ENCODE measurements at regions not wholly inside any gene's neighbourhood (a gene's known extent, or its start where the extent isn't known, plus 50 kb on each side); places are given as distances from the start of the nearest gene placed in this dataset.

- TF ChIP-seq PRDM15 (CRISPR knock-in tag; IDR thresholded peaks at IDR 0.05) = no peak
- no peak for TF ChIP-seq RAD21 (IDR thresholded peaks at IDR 0.05; ENCODE audit: insufficient read depth, low read depth, low read length)
- no peak for TF ChIP-seq HSF1 (IDR thresholded peaks at IDR 0.05; ENCODE audit: low read depth, low read length)
- no peak for TF ChIP-seq POLR2AphosphoS2 (IDR thresholded peaks at IDR 0.05; ENCODE audit: low read depth, low read length)
- no peak for TF ChIP-seq CHD4 (IDR thresholded peaks at IDR 0.05)
- no peak for TF ChIP-seq POLR2AphosphoS5 (IDR thresholded peaks at IDR 0.05; ENCODE audit: low read length)
- no peak for TF ChIP-seq BCLAF1 (IDR thresholded peaks at IDR 0.05)
- TF ChIP-seq CEBPB (IDR thresholded peaks at IDR 0.05; ENCODE audit: borderline replicate concordance in 1 of 2, low read depth in 2 of 2, low read length in 2 of 2) = no peak
- no peak for TF ChIP-seq SRF (IDR thresholded peaks at IDR 0.05; ENCODE audit: low read depth in 2 of 2, low read length in 2 of 2)
- no peak for TF ChIP-seq KAT2A (conservative IDR thresholded peaks at IDR 0.05; ENCODE audit: control insufficient read depth, low read depth, low read length)
Measured at GRCh38 chr6:137405806-137406205, 88.4 kb downstream of the OLIG3 start (continued).

All from GM12878 (cell line).